ENCODE measurements at regions not wholly inside any gene's neighbourhood (a gene's known extent, or its start where the extent isn't known, plus 50 kb on each side); places are given as distances from the start of the nearest gene placed in this dataset.
"Not testable (repeated sequence)": the region's sequence is repeated elsewhere in the genome, so short reads cannot be mapped to it uniquely, and the experiment has no call there.

DNA sequence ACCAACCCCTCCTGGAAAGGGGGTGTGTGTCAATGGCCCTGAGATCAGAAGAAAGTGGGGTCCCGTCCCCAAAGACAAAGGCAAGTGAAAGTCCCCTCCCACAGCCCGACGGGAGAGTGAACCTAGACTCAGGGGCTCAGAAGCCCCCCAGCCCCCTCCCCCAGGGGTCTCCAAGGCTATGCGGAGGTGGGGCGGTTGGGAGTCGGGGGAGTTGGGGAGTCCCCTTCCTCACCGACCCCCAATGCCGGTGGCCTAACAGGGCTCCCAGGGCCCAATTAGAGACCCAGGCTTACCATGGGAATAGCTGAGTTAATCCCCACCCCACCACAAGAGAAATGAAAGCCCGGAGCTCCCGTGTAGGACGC, 105.4 kb downstream of the SPATA31A6 start:
- not testable (repeated sequence) for TF ChIP-seq POLR2A (IDR thresholded peaks at IDR 0.05; ENCODE audit: low read length); GATA1 (IDR thresholded peaks at IDR 0.05; ENCODE audit: low read depth, low read length)

Data from erythroblast (primary cell).